GM18517 (cell line): ENCODE measurements at regions not wholly inside any gene's neighbourhood (a gene's known extent, or its start where the extent isn't known, plus 50 kb on each side); places are given as distances from the start of the nearest gene placed in this dataset.
A peak's percentile ranks its signal among the peaks of the same experiment; 100 is the strongest.

Experiments used
- ATAC-seq: cut with Tn5 transposase; IDR thresholded peaks from one replicate; pipeline ENCODE4 v1.9.1; 2021; ENCODE audit warnings: mild to moderate bottlenecking, moderate library complexity; ENCODE audit not compliant: unreplicated experiment

DNA sequence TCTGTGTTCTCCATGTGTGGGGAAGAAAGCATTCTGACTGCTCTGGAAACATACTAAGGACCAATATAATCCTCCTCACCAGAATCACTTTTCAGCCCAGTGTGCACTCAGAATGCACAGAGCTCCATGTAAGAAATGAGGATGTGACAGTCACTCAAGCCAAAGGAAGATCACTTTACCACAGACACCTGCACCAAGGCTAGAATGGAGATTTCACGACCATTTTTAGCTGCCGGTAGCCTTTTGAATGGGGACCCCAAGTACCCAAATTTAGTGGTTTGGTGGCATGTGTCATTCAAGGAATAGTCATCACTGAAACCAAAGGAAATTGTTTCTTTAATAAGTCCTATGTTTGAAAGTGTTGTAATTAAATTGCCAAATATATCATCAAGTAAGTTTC lies 613.2 kb upstream of the ACVR2A start:
- ATAC-seq, result peak; percentile 68

DNA sequence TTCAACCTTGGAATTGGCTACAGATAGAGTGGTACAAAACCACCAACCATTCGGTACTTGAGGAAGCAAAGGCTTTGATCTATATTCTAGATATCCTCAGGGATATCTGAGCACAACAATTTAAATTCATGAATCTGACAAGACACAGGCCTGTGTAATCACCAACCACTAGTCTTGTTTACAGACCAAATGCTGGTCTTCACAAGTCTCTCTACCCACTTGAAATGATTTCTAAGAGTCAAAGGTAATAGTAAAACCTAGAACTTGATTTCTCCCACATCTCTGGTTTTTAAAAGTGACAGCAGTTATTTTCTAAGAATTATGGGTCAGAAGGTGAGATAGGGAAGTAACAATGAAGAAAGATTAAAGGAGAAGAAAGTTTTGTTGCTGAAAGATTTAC lies 613.7 kb upstream of the ACVR2A start:
- no peak for ATAC-seq

DNA sequence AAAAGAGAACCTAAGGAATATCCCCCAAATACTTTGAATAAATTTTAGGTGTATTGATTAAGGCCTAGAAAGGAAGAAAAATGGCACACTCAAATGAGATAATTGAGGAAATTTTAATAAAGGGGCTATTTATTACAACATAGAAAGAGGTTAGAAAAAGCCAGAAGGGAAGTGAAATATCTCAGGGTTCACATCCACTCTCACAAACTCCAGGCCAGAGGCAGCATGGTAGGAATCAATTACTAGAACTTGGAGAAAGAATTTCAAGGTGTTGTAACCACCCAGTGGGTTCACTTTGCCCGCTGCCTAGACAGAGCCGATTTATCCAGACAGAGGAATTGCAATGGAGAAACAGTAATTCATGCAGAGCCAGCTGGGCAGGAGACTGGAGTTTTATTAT lies 617.5 kb upstream of the ACVR2A start:
- ATAC-seq, result no peak

- ATAC-seq, result no peak
Measured at GRCh38 chr2:147224070-147224469, 620.8 kb upstream of the ACVR2A start.

GRCh38 chr2:147223553-147224060 lies 621.2 kb upstream of the ACVR2A start:
- ATAC-seq, result no peak

DNA sequence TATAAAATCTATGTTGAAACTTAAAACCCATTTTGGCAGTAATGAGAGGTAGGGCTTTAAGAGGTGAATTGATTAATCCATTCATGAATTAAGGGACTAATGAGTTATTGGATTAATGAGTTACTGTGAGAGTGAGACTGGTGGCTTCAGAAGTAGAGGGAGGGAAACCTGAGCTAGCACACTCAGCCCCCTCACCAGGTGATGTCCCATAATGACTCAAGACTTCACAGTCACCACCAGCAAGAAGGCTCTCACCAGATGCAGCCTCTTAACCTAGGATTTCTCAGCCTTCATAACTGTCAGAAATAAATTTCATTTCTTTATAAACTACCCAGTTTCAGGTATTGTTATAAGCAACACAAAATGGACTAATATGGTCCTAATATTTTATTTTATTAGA lies 621.7 kb upstream of the ACVR2A start:
- peak; percentile 63 for ATAC-seq

DNA sequence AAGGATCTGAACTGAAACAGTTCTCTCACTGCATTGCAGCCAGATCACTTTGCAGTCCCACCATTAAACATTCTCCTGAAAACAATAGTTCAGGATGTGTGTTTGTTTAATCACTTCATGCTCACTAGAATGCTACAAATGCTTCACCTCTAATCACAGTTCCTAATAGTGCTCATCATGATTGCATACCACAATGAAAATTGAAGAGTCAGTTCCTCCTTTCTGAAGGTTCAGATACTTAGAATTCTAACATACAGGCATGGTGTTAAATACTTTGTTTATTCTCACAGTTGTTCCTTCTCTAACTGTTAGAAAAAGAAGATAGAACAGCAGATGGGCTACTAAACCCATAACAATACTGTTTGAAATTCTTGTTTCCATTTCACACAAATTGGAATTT lies 622.3 kb upstream of the ACVR2A start:
- ATAC-seq, result peak; percentile 60

GRCh38 chr2:147214914-147215313 lies 629.9 kb upstream of the ACVR2A start:
- ATAC-seq, result no peak

DNA sequence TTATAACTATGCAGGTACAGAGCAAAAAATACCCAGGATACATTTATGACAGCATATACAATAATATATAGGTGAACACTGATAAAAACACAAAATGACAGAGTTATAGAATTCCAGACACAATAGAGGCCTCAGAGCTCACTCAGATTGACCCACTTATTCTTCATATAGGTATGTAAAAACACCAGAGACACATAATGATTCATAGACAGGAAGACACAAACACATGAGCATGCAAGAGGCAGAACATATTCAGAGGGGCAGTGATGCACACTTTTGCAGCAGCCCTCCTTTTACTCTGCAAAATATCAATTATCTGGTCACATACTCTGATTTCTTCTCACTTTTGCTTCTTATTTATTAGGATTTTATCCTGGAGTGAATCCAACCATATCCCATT lies 633.3 kb upstream of the ACVR2A start:
- no peak for ATAC-seq

DNA sequence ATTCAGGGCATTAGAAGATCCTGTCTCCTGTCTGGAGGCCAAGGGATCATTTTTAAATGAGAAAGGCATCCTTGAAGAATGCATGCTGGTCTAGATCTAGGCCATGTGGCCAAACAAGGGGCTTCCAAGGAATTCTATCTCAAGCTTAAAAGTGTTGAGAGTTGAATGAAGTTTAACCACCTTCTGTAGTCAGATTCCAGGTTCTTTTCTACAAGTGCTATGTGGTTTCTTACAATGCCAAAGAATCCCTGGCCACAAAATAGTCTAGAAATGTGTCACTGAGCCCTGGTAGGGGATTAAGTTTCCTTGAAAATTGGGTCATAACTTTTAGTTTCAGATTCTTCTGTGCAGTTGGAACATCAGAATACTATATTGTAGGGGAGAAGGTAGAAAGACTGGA lies 640.7 kb upstream of the ACVR2A start:
- no peak for ATAC-seq

DNA sequence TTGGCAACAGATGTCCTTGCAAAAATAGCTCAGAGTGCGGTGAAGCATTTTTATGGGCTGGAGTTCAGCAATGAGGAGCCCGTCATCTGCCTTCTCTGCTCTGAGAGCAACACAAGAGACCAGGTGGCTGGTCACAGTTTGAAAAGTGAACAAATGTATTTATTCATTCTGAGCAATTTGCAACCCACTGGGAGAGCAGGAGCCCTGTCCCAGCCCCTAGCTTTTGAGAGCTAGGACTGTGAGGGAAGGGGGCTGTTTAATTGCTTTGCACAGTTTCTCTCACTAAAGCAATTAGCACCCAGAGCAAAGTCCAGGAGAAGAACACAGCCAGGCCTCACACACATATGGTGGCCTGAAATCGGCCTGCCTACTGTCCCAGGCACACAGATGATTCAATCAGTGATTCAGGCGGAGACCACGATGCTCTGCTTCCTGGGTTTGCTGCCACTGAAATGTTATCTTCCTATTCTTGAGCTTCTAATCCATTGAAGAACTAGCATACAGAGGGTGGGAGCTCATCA lies 646.1 kb upstream of the ACVR2A start:
- no peak for ATAC-seq

GRCh38 chr2:147197754-147198483 lies 646.9 kb upstream of the ACVR2A start:
- ATAC-seq, result no peak

DNA sequence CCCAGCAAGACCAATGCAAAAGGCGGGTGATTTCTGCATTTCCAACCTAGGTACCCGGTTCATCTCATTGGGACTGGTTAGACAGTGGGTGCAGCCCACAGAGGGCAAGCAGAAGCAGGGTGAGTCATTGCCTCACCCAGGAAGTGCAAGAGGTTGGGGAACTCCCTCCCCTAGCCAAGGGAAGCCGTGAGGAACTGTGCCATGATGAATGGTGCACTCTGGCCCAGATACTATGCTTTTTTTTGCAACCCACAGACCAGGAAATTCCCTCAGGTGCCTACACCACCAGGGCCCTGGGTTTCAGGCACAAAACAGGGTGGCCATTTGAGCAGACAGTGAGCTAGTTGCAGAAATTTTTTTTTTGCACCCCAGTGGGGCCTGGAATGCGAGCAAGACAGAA lies 662.6 kb upstream of the ACVR2A start:
- peak; percentile 79 for ATAC-seq

DNA sequence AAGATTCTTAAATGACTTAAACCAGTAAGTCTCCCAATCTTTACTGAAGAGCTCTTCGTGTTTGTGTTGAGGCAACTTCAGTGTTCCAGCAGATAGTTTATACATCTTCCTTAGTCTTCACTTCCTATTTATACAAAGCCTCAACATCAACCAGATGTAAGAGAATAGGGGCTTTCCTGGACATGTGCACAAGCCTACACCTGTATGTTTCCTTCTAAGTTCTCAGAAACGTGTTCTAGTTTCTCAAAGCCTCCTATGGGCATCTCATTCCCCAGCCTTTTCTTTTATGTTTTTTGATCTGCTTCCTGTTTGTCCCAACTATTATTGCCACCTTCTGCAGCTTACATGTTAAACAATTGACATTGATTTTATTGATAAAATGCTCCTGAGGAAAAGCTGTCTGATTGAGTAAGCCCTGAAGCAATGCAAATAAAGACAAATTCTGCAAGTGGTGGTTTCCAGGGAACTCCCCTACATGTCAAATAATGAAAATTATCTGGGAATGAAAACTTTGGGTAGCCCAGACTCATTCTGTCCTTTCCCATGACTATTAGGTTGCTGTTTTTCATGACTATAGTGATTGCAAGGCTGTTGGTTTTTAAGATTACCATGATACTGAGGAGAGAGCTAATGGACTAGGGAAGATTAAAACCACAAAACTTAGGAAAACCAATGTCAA lies 663.3 kb upstream of the ACVR2A start:
- ATAC-seq, result peak; percentile 67

- no peak for ATAC-seq
Measured at GRCh38 chr2:147177071-147177857, 667.6 kb upstream of the ACVR2A start.

GRCh38 chr2:147174824-147175254 lies 670.0 kb upstream of the ACVR2A start:
- no peak for ATAC-seq

- no peak for ATAC-seq
Measured at GRCh38 chr2:147173798-147174197, 671.0 kb upstream of the ACVR2A start.

DNA sequence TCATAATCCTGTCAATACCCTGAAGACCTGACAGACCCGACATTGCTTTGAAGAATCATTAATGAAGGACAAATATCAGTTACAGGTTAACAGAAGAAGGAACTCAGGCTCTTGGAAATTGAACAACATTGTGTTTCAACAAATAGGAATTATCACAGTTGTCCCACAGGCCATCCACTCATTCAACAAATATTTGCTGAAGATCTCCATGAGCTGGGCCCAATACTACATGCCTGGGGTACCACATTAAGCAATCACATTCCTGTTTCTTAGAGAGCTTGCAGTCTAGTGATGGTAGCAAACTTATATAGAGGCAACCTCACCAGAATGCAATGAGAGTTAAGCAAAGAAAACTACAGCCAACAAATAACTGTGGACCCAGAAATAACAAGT lies 671.6 kb upstream of the ACVR2A start:
- no peak for ATAC-seq

DNA sequence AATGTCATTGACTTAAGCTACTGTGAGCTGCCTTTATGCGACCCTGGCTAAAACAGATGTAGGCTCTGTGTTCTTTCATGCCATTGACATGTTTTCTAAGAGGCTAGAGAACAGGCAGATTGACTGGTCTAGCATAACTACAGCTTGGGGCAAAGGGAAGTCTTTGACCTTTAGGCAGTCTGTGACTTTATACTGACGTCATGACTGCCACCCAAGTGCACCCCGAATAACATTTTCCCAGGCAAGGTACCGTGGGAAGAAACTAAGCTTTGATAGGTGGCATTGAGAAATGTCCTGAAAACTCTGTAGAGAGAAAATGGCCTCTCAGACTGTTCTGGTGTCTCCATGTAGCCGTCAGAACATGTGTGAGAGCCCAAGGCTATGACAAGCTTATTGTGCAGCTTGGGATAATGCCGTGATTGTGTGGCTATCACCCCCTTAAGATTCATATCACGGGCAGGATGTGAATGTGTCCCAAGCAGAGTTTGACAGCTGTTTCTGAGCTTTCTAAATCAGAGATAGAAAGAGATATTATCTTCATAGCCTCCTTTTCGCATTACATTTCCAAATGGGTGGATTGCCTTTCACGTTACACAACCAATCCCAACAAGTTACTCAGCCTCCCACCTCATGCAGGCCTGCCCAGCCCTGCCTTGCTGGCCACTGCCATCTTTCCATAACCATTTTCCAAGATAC lies 672.2 kb upstream of the ACVR2A start:
- no peak for ATAC-seq

- ATAC-seq, result no peak
Measured at GRCh38 chr2:147171941-147172340, 672.9 kb upstream of the ACVR2A start.

DNA sequence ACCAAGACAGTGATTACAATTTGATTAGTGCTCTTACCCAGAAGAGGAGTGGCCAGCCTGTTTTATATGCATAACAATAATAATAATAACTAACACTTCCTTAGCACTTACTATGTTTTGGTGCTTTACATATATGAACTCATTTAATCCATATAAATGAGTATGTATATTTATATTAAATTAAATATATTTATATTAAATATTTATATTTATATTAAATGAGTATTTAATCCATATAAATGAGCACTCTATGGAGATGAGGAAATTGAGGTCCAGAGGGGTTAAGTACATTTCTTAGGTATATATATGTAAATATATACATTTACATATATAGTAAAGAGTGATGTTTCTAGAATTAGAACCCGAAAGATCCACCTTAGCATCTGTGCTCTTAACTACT lies 673.9 kb upstream of the ACVR2A start:
- no peak for ATAC-seq
